Activated naive CD4-positive, alpha-beta T cell treated with anti-CD3 and anti-CD28 coated beads, Interleukin-2, amount 50 U/mL, for 72 hours (primary cell): ENCODE measurements at regions not wholly inside any gene's neighbourhood (a gene's known extent, or its start where the extent isn't known, plus 50 kb on each side); places are given as distances from the start of the nearest gene placed in this dataset.
"Not testable (repeated sequence)": the region's sequence is repeated elsewhere in the genome, so short reads cannot be mapped to it uniquely, and the experiment has no call there.

Experiments used
- ATAC-seq, 2 donors: fragments of 150-1000 bp; cut with Tn5 transposase; 2 replicates each; pipeline ENCODE4 v1.10.0; 2021; ENCODE audit warnings: mild to moderate bottlenecking in 2 of 2, moderate library complexity in 2 of 2
- DNase-seq, 2 donors: peaks; one replicate each; pipeline ENCODE4 v3.0.0; 2021 to 2022; ENCODE audit warnings: low spot score in 2 of 2
- H3K27ac Mint-ChIP-seq, 2 donors: one replicate each; pipeline ENCODE4 v1.8.0; 2022; ENCODE audit warnings: mild to moderate bottlenecking in 2 of 2, mixed read lengths in 2 of 2
- H3K36me3 Mint-ChIP-seq, 2 donors: one replicate each; pipeline ENCODE4 v1.8.0; 2022; ENCODE audit warnings: mixed read lengths in 2 of 2
- H3K9me3 Mint-ChIP-seq, 2 donors: one replicate each; pipeline ENCODE4 v1.8.0; 2022; ENCODE audit warnings: mixed read lengths in 2 of 2

- DNase-seq (no peak), ATAC-seq (no peak)
- H3K27ac Mint-ChIP-seq: no peak overlapping the region
- peaks cover 0 to 7% of the 10 kb centered on the region in 2 donors for H3K36me3 Mint-ChIP-seq
- peaks cover 19 to 34% of the 10 kb centered on the region in 2 donors for H3K9me3 Mint-ChIP-seq
Measured at GRCh38 chr2:125364192-125364983, 1291.6 kb upstream of the GYPC start.

- no peak for DNase-seq
- H3K9me3 Mint-ChIP-seq: peaks cover 19 to 28% of the 10 kb centered on the region in 2 donors
- no peak overlapping the region for H3K27ac Mint-ChIP-seq
- ATAC-seq: no peak
- H3K36me3 Mint-ChIP-seq: peaks cover 0 to 4% of the 10 kb centered on the region in 2 donors
Measured at GRCh38 chr2:125364984-125365265, 1291.0 kb upstream of the GYPC start.

GRCh38 chr2:125371867-125372266, 1284.1 kb upstream of the GYPC start:
- no peak overlapping the region for H3K27ac Mint-ChIP-seq
- DNase-seq (no peak), ATAC-seq (no peak)
- no peaks in the 10 kb centered on the region for H3K36me3 Mint-ChIP-seq
- peaks cover 8 to 9% of the 10 kb centered on the region in 2 donors for H3K9me3 Mint-ChIP-seq

- Mint-ChIP-seq H3K27ac (no peak overlapping the region), H3K9me3 (peaks cover 5 to 13% of the 10 kb centered on the region in 2 donors), H3K36me3 (no peaks in the 10 kb centered on the region)
- no peak for ATAC-seq
- no peak for DNase-seq
Measured at GRCh38 chr2:125373293-125373692, 1282.7 kb upstream of the GYPC start.

- H3K36me3 Mint-ChIP-seq: no peaks in the 10 kb centered on the region
- H3K9me3 Mint-ChIP-seq: peaks cover 9 to 24% of the 10 kb centered on the region in 2 donors
- no peak for ATAC-seq
- H3K27ac Mint-ChIP-seq: no peak overlapping the region
- no peak for DNase-seq
Measured at GRCh38 chr2:125386074-125386473, 1269.9 kb upstream of the GYPC start.

GRCh38 chr2:125397535-125398251, 1258.3 kb upstream of the GYPC start:
- ATAC-seq (peak in 1 of 2 donors; percentile 46), DNase-seq (no peak)
- H3K9me3 Mint-ChIP-seq: peaks cover 3 to 9% of the 10 kb centered on the region in 2 donors
- H3K27ac Mint-ChIP-seq: no peak overlapping the region
- H3K36me3 Mint-ChIP-seq: no peaks in the 10 kb centered on the region

- no peaks in the 10 kb centered on the region for H3K36me3 Mint-ChIP-seq
- no peak for DNase-seq
- H3K27ac Mint-ChIP-seq: no peak overlapping the region
- no peak for ATAC-seq
- H3K9me3 Mint-ChIP-seq: peaks cover 3 to 9% of the 10 kb centered on the region in 2 donors
Measured at GRCh38 chr2:125398738-125399524, 1257.0 kb upstream of the GYPC start.

GRCh38 chr2:125405816-125406215, 1250.1 kb upstream of the GYPC start:
- H3K36me3 Mint-ChIP-seq: no peaks in the 10 kb centered on the region
- H3K27ac Mint-ChIP-seq: no peak overlapping the region
- H3K9me3 Mint-ChIP-seq: peaks cover 0 to 8% of the 10 kb centered on the region in 2 donors
- ATAC-seq (no peak), DNase-seq (no peak)

- Mint-ChIP-seq H3K36me3 (no peaks in the 10 kb centered on the region), H3K27ac (no peak overlapping the region), H3K9me3 (peaks cover 0 to 7% of the 10 kb centered on the region in 2 donors)
- no peak for ATAC-seq
- DNase-seq: no peak
Measured at GRCh38 chr2:125408874-125409538, 1247.0 kb upstream of the GYPC start.

- DNase-seq: no peak
- ATAC-seq: no peak
- Mint-ChIP-seq H3K36me3 (no peaks in the 10 kb centered on the region), H3K9me3 (peaks cover 0 to 4% of the 10 kb centered on the region in 2 donors), H3K27ac (no peak overlapping the region)
Measured at GRCh38 chr2:125418483-125418882, 1237.5 kb upstream of the GYPC start.

- not testable (repeated sequence) for H3K9me3 Mint-ChIP-seq, H3K27ac Mint-ChIP-seq, DNase-seq, ATAC-seq, H3K36me3 Mint-ChIP-seq
Measured at GRCh38 chr2:125422198-125422770, 1233.7 kb upstream of the GYPC start.

- H3K9me3 Mint-ChIP-seq: peaks cover 0 to 3% of the 10 kb centered on the region in 2 donors
Measured at GRCh38 chr2:125424266-125424785, 1231.6 kb upstream of the GYPC start.

GRCh38 chr2:125427721-125428315, 1228.1 kb upstream of the GYPC start:
- Mint-ChIP-seq H3K9me3 (peaks cover 0 to 3% of the 10 kb centered on the region in 2 donors), H3K27ac (no peak overlapping the region), H3K36me3 (no peaks in the 10 kb centered on the region)
- DNase-seq (no peak), ATAC-seq (no peak)

More at GRCh38 chr2:125424266-125424785, 1231.6 kb upstream of the GYPC start:
- Mint-ChIP-seq H3K27ac (no peak overlapping the region), H3K36me3 (no peaks in the 10 kb centered on the region)
- DNase-seq (no peak), ATAC-seq (no peak)

- ATAC-seq (no peak), DNase-seq (no peak)
- no peaks in the 10 kb centered on the region for H3K36me3 Mint-ChIP-seq
- H3K27ac Mint-ChIP-seq: no peak overlapping the region
- peaks cover 0 to 17% of the 10 kb centered on the region in 2 donors for H3K9me3 Mint-ChIP-seq
Measured at GRCh38 chr2:125444106-125444505, 1211.9 kb upstream of the GYPC start.

- H3K36me3 Mint-ChIP-seq: no peaks in the 10 kb centered on the region
- H3K9me3 Mint-ChIP-seq: peaks cover 4 to 17% of the 10 kb centered on the region in 2 donors
- ATAC-seq (no peak), DNase-seq (no peak)
- H3K27ac Mint-ChIP-seq: no peak overlapping the region
Measured at GRCh38 chr2:125445495-125445894, 1210.5 kb upstream of the GYPC start.

GRCh38 chr2:125450092-125450491, 1205.9 kb upstream of the GYPC start:
- DNase-seq (no peak), ATAC-seq (no peak)
- no peak overlapping the region for H3K27ac Mint-ChIP-seq
- no peaks in the 10 kb centered on the region for H3K36me3 Mint-ChIP-seq
- H3K9me3 Mint-ChIP-seq: peaks cover 14 to 15% of the 10 kb centered on the region in 2 donors
